ENCODE measurements at regions not wholly inside any gene's neighbourhood (a gene's known extent, or its start where the extent isn't known, plus 50 kb on each side); places are given as distances from the start of the nearest gene placed in this dataset.

DNA sequence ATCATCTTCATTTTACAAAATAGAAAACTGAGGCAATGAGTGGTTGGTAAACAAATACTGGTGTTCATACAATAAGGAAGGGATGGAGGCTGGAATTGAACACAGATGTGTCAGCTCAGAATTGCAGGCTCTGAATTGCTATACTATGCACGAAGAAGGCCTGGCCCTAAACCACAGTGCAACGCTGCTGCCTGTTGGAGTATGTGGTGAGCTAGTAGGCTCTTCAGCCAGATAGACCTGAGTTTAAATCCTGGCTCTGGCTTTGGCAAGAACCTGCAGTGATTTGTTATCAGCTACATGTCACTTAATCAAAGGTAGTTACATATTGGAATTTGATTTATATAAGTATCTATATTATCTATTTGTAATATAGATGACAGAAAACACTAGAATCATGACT lies 1602.4 kb upstream of the CELF4 start:
- H2AFZ ChIP-seq (ENCODE audit: low read depth, low read length) = no peak overlapping the region
- no peak overlapping the region for H3K9ac ChIP-seq (replicated peaks; ENCODE audit: extremely low read depth, insufficient read depth, low read length)
- FAIRE-seq (no peak), DNase-seq (ENCODE audit: low read depth, low spot score) (no peak)
- no peaks in the 10 kb centered on the region for H3K4me1 ChIP-seq (ENCODE audit: control insufficient read depth, extremely low read depth, insufficient read depth, low read length)
- no peaks in the 10 kb centered on the region for H3K9me1 ChIP-seq (replicated peaks; ENCODE audit: control insufficient read depth, extremely low read depth, insufficient read depth, low read length)
- no peak overlapping the region for H3K4me3 ChIP-seq (replicated peaks in 1 of 3; ENCODE audit: insufficient read depth in 1 of 3, low read depth in 1 of 3, low read length in 3 of 3)
- H3K27me3 ChIP-seq (ENCODE audit: control insufficient read depth in 2 of 2, insufficient read depth in 2 of 2, low read length in 2 of 2) = no peaks in the 10 kb centered on the region
- BruUV-seq (replicated peaks) = no TSS peak
- H3K27ac ChIP-seq (ENCODE audit: insufficient read depth, low read depth, low read length) = no peak overlapping the region
- no peak overlapping the region for H3K4me2 ChIP-seq (ENCODE audit: insufficient read depth, low read length)
- TF ChIP-seq EZH2 (IDR thresholded peaks at IDR 0.05; ENCODE audit: borderline replicate concordance, low read depth, low read length, severe bottlenecking) = no peak
- no peak for TF ChIP-seq JUN (IDR thresholded peaks at IDR 0.05; ENCODE audit: borderline replicate concordance, insufficient read depth, insufficient read length, low read depth)
- TF ChIP-seq CTCF (IDR thresholded peaks at IDR 0.05; ENCODE audit: extremely low read depth in 1 of 2, insufficient read depth in 1 of 2, low read depth in 1 of 2, low read length in 2 of 2) = no peak
- no peak for TF ChIP-seq FOS (IDR thresholded peaks at IDR 0.05; ENCODE audit: borderline replicate concordance, insufficient read depth, low read length)
- TF ChIP-seq GATA2 (IDR thresholded peaks at IDR 0.05; ENCODE audit: insufficient read depth, insufficient read length, low read depth, low read length) = no peak
- TF ChIP-seq MYC (IDR thresholded peaks at IDR 0.05; ENCODE audit: low read depth, low read length) = no peak
- no peak for TF ChIP-seq POLR2AphosphoS5 (IDR thresholded peaks at IDR 0.05; ENCODE audit: insufficient read depth, low read depth, low read length)
- TF ChIP-seq, protein P1, sequence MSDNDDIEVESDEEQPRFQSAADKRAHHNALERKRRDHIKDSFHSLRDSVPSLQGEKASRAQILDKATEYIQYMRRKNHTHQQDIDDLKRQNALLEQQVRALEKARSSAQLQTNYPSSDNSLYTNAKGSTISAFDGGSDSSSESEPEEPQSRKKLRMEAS (IDR thresholded peaks at IDR 0.05; ENCODE audit: insufficient read depth, insufficient read length) = no peak
- no peak for TF ChIP-seq POLR2A (IDR thresholded peaks at IDR 0.05; ENCODE audit: low read depth, low read length)
- ChIA-PET POLR2A (no interaction called here), CTCF (no interaction called here)
- no peaks in the 10 kb centered on the region for H3K79me2 ChIP-seq (ENCODE audit: control insufficient read depth, insufficient read depth, low read length)
- no peaks in the 10 kb centered on the region for H3K9me3 ChIP-seq (replicated peaks; ENCODE audit: control insufficient read depth, insufficient read depth, low read length)
- dilution Hi-C loops (cut with MboI; ENCODE audit: extremely low pct_ligation_motif_present, low sequenced_read_pairs) (no loop called here), intact Hi-C loops (cut with micrococcal nuclease) (no loop called here)
- no peaks in the 10 kb centered on the region for H4K20me1 ChIP-seq (replicated peaks; ENCODE audit: control insufficient read depth, extremely low read depth, insufficient read depth, low read length)
- H3K36me3 ChIP-seq (ENCODE audit: control insufficient read depth in 2 of 2, extremely low read depth in 1 of 2, insufficient read depth in 2 of 2, low read length in 2 of 2) = no peaks in the 10 kb centered on the region

All from endothelial cell of umbilical vein (primary cell).